ENCODE measurements at regions not wholly inside any gene's neighbourhood (a gene's known extent, or its start where the extent isn't known, plus 50 kb on each side); places are given as distances from the start of the nearest gene placed in this dataset.
"Not testable (repeated sequence)": the region's sequence is repeated elsewhere in the genome, so short reads cannot be mapped to it uniquely, and the experiment has no call there.

DNA sequence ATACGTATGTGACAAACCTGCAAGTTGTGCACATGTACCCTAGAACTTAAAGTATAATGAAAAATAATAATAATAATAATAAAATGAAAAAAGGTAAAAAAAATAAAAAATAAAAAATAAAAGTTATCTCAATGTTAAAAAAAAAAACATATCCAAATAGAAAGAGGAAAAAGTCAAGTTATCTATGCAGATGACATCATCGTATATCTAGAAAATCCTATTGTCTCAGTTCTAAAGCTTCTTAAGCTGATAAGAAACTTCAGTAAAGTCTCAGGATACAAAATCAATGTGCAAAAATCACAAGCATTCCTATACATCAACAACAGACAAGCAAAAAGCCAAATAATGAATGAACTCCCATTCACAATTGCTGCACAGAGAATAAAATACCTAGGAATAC lies 466.6 kb upstream of the PHF14 start:
- DNase-seq = no peak

DNA sequence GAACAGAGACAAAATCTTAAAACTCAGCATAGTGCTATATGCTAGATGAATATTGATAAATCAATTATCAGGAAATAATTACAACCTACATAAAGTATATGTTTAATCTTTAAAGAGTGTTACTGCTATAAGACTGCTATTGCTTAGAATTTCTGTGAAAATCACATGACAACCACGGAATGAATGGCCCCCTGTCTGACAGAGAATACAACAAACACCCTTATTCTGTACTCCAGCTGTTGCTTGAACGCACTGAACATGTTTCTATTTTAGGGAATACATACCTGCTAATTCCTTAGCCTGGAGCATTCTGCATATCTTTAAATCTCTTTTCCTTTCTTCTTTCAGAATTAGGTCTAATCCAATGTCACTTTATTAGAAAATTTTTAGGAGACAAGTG lies 452.4 kb upstream of the PHF14 start:
- no peak for DNase-seq

DNA sequence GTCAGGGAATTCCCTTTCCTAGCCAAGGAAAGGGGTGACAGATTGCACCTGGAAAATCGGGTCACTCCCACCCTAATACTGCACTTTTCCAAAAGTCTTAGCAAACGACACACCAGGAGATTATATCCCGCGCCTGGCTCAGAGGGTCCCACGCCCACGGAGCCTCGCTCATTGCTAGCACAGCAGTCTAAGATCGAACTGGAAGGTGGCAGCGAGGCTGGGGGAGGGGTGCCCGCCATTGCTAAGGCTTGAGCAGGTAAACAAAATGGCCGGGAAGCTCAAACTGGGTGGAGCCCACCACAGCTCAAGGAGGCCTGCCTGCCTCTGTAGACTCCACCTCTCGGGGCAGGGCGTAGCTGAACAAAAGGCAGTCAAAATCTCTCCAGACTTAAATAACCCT lies 440.2 kb upstream of the PHF14 start:
- DNase-seq = not testable (repeated sequence)

DNA sequence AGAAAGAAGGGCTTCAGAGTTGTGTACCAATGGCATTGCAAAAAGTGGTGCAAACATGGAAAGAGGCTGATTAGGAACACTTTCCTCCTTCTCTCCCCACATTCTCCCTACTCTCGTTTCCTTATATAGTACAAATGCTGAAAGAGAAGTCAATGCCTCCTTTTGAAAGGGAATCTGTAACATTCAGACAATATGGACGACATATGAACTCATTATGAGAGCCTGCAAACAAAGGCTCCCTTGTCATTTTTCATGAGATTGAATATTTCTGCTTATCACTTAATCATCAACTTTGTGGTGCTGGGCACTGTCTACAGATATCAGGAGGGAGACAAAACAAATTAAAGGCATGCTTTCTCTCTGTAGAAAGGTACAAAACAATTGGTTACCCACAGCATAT lies 437.1 kb upstream of the PHF14 start:
- DNase-seq = no peak

DNA sequence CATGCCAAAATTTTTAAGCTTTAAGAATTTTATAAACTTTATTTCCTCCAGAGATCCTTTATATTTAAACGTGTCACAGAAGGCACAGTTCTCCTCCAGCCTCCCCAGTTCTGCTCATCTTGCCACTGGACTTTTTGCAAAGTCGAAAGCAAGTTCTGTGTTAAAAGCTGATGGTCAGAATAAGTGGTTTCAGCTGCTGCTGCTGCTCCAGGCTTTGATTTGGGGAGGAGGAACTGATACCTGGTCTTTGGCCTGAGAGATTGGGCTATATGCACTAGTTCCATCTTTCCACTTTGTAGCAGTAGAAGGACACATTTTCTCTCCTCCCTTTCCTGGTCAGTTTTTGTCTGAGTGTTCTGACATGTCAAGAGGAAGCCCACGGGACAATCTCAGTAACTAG lies 435.9 kb upstream of the PHF14 start:
- no peak for DNase-seq

DNA sequence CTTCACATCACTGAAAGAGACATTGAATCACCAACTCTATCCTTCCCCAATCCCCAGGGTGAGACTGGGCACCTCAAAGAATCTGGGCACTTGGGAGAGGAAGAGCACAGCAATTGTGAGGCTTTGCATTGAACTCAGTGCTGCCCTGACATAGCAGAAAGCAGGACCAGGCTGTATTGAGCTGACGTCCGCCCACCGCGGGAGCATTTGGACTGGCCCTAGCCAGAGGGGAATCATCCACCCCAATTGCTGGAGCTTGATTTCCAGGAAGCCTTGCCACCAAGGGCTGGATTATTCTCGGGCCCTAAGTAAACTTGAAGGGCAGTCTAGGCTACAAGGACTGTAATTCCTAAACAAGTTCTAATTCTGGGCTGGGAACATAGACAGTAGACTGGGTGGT lies 416.3 kb upstream of the PHF14 start:
- no peak for DNase-seq

DNA sequence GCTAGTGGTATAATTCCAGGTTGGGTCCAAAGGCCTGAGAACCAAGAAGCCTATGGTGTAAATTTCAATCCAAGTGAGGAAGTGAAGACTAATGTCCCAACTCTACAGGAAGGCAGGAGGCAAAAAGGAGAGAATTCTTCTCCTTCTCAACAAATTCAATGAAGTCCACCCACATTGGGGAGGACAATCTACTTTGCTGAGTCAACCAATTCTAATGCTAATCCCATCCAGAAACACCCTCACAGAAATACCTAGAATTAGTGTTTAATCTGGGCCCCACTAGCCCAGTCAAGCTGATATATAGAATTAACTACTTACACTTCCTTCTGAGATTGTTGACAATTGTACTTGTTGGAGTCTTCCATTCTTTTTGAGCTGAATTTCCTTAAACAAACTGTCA lies 413.2 kb upstream of the PHF14 start:
- no peak for DNase-seq

DNA sequence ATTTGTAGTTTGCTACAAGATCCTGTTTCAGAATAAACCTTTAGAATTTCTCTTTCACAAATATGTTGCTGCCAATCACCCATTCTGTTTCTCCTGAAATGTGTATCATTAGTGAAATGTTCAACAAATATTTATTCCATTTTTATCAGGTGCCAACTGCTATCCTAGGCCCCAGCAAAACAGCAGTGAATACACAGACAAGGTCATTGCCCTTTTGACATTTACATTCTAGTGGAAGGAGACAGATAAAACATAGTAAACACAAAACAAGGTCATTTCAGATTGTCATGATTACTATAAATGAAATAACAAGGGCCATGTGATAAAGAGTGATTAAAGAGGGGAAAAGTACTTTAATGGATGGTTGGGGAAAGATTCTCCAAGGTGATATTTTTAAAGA lies 404.8 kb upstream of the PHF14 start:
- DNase-seq = no peak

DNA sequence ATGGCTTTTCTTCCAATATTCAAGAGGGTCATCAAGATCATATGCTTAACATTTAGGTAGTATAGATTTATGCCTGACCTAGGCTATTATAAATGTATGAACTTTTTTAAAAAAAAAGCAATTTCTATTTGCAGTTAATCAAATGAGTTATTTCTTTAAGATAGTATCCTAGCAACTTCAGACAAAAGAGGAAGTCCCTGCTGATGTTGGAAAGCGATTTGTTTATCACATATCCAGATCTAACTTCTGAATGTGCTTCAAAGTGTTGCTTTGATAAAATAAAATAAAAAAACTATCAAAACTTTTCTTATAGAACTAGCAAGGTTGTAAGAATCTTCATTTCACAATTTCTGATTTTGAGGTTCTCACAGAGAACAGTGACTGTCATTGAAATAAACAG lies 401.9 kb upstream of the PHF14 start:
- no peak for DNase-seq

DNA sequence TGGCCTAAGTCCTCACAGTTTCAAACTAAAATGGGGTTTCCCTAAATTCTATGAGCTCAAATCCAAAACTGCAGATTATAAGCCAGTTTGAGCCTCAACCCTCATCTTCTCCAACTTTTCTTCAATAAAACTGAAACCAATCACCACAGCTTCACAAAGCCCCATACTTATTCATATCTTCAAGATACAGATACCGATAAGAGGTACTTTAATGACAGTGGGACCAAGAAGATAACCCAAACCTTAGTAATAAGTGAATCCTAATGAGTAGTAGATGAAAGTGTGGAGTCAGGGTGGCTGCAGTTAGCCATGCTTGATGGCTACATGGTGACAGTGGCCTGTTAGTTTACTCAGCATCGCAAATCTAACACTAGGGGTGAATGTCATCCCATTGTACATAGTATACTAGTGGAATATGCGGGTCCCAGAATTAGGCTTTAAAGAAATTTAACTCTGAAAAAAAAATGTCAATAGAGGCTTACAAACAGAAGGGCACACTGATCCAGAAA lies 395.8 kb upstream of the PHF14 start:
- no peak for DNase-seq

DNA sequence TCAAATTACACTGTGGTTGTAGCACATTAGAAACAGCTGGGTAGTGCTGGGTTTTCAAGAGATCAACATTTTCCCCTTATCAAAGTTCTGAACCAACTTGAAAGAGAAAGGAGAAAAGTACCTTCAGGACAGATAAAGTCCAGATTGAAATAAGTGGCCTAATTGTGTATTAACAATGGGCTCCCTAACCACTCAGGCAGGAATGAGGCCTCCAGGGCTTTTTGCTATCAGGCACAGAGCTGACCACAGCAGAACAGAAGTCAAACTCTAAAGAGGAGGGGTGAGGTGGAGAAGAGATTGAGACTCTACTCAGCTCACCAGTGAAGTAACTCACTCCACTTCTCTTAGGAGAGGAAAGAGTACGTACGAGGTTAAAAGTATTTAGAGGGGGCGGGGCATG lies 394.1 kb upstream of the PHF14 start:
- no peak for DNase-seq

DNA sequence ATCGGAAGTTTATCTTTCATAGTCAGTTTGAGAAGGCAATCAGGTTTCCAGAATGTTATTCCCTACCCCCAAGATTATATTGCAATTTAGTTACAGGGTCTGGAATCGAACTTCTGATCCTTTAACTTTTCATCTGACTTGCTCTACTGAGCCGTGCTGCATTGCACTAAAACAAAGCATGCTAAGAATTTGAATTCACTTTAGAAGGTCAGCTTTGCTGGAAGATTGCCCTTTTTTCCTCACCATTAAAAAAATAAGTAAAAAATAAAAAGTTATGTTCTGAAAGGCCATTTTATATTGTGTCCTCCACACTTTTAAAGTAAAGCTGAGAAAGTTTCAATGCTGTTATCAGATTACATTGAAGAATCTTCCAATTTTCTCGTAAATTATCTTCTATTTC lies 388.8 kb upstream of the PHF14 start:
- no peak for DNase-seq

DNA sequence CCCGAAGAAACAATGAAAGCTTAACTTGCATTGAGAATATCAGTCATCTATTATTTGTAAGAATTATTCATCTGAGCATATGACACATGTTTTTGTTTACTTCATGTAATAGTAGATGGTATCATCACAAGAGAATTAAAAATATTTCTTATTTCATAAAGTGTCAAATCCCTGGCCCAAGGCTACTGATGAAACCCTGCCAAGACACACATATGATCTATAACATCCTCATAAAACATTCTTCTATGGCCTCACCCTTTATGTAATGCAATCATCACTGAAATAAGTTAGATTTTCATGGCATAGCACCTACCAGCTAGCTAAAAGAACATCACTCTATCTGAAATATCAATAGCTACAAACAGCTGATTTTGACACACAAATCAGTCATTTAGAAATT lies 385.6 kb upstream of the PHF14 start:
- no peak for DNase-seq

DNA sequence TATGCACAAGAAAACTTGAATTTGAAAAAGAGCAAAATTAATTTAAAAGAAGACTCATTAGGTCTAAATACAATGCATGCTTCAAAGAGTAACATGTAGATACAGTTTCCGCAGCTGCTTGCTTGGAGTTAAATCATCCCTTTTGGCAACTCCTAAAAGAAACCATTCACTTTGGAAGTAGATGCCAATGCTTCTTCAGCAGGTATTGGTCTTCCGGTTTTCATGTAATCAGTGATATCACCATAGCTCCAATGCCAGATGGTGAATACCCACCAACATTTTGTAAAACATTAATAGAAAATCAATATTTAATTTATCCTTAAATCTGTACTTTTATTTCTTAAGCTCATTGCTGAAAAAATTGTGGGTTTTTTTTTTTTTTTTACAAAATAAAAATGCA lies 381.1 kb upstream of the PHF14 start:
- DNase-seq = no peak

DNA sequence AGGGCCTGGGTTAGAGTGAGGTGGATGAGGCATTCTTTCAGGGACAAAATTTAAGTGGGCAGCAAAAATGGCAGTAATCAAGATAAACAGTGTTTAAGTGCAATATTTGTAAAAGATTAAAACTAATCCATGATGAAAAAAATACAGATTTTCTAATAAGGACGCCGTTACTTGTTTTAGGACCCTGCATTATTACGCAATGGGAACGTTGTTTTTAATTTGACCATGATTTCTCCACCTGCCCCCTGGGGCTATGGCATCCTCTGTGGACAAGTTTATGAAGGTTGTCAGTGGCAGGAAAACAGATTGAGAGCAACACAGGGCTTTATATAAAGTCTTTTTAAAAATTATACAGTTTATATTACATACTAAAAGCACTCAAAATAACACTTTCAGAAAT lies 380.6 kb upstream of the PHF14 start:
- no peak for DNase-seq

DNA sequence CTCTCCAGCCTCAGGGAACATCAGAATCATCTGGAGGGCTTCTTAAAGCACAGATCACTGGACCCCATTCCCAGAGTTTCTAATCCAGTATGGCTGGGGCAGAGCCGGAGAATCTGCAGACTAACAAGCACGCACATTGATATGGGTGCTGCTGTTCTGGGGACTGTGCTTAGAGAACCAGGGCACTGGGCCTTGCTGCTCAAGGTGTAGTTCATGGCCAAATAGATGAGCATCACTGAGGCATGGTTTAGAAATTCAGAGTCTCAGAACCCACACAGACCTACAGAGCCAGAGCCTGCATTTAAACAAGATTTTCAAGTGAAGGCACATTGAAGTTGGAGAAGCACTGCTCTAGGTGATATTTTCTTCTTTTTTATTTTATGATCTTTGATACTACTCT lies 376.8 kb upstream of the PHF14 start:
- DNase-seq = no peak

DNA sequence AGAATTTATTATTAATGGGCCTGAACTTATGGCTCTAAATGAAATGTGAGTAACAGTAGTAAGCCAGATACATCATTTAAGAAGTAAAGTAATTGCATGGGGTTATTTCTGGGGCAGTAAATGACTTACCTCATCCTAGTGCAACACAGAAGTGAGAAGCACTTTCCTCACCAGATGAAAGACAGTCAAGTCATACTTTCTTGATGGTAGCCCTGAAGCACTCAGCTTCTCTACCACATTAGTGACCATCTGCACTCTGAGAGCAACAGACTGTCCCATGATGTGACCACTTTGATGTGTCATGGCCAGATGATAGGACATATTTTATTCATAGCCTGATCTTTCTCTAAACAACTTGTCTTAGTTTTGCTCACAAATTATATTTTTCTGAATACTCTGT lies 369.5 kb upstream of the PHF14 start:
- DNase-seq = no peak

DNA sequence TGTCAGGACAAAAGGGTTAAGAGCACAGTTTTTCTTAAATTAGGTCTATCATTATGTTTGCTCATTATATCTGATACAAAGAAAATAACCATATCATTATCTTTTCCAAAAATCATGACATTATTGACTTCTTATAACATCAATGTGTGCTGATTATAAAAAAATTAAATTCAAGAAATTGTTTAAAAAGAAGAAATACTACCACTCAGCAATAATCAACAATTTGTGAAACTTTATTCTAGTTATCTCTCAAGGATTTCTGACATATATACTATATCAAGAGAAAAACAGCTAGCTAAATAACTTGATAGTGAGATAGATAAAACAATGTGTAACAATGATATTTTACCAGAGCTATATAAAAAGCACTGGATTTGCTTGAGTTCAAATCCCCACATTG lies 360.7 kb upstream of the PHF14 start:
- DNase-seq = no peak

DNA sequence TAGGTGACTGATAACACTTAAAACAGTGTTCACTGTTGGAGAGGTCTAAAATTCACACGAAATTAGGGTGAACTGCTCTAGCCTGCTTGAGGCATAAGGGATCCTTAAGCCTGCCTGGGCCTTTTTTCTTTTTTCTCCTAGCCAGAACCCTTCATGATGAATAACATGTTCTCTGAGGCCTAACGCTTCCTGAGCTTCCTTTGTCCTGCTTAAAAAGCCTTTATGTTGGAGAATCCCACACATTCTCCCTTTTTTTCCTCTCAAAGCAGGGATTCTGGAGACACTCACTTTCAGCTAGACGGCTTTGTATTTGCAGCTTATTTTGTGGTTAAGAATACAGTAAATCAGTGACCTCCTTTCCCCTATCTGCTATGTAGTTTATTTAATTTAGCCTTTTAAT lies 354.7 kb upstream of the PHF14 start:
- no peak for DNase-seq

DNA sequence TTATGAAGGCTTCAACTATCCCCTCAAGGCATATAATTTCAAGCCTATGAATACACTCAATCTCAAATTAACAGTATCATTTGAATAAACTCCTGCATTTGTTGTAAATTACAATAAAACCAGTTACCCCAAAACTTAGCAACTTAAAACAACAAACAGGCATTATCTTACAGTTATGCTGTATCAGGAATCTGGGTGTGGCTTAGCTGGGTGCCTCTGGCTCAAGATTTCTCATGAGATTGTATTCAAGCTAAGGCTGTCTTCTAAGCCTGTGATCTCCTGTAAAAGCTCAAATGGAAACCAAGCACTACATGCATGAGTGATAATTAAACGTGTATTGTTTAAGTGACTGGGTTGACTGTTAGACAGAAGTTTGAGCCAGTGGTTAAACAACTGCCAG lies 341.0 kb upstream of the PHF14 start:
- no peak for DNase-seq

DNA sequence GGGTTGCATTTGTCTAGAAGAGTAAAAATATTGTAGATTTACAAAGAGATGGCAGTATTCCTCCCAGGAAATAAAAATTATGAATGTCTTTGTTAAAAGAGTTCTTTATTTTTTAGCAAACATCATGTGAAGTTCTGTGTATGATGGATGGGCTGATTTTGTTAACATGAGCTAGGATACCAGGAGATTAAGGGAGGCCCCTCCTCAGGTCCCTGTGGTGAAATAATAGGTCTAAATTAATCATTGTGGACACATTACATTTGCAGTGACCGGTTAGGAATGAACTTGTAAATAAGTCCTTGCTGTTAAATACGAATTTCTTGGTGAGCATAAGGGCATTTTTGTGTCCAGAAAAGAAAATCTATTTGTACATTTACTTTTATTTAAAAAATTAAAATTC lies 339.4 kb upstream of the PHF14 start:
- DNase-seq = no peak

DNA sequence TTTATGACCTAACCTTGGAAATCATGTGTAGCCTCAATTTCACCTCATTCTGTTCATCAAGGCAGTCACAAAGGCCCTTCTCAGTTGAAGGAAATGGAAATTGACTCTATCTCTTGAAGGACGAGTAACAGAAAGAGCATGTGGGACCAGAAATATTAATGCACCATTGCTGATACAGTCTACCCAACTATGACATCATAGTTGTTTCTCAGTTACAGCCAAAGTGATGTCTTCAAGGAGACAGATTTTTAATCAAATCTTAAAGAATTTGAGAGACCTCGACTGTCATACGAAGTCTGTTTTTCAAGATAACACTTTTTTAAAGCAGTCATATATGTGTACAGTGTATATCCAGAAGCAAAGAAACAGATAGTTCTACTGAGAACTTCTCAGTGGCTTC lies 335.7 kb upstream of the PHF14 start:
- no peak for DNase-seq

DNA sequence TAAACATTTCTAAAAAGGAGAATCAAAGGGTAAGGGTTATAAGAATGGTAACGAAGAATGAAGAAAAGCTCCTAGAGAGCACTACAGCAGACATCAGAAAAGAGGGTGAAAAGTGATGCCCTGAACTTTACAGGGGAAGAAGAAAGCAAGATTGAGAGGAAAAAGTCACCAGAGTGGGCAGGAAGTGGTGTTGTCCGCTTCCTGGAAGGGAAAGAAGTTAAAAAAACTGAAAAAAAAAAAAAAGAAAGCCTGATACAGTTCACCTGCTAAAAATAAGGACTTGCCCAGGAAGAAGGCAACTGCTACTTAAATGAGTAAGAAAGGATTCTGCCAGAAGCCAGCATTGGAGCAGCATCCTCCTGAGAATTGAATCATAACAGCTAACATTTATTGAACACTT lies 330.1 kb upstream of the PHF14 start:
- no peak for DNase-seq

DNA sequence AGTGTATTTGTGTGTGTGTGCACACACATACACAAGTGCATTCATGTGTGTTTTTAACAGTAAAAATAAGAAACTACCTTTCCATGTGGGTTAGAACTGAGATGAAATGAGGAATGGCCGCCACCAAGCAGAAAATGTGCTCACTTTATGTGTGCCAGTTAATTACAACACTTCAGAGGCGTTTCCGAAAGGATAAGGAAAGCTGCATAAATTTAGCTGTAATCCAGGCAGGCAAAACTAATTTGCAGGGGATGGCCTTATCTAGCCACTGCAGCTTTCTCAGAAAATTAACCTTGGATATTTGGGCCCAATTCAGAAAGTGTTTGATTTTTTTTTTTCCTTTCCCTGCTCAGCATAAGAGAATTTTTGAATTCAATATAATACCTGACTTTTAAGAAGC lies 328.8 kb upstream of the PHF14 start:
- DNase-seq = no peak

DNA sequence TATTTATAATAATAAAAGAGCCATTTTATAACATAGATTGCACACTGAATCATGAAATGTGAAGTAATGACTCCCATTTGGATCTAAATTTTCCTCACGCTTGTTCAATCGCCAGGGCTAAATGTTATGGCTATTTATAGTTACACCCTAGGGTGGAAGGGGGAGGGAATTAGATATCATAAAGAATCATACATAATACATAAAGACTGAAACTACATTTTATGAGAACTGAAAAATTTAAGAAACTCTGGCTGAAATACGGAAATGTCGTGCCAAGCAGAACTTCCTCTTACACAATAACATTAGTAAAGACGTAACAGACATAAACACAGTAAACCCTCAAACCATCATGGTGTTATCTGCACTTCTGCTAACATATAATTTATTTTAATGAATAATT lies 327.5 kb upstream of the PHF14 start:
- DNase-seq = no peak

DNA sequence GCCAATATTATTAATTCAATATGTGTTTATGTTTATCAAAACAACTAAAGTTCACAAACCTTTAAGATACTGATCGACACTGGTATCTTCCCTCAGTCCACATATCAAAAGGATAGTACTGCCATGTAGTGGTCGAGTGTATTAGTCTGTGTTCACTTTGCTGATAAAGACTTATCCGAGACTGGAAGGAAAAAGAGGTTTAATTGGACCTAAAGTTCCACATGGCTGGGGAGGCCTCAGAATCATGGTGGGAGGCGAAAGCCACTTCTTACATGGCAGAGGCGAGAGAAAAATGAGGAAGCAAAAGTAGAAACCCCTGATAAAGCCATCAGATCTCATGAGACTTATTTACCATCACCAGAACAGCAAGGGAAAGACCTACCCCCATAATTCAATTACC lies 325.4 kb upstream of the PHF14 start:
- DNase-seq = no peak
